Sigmoid colon (tissue), 4 donors: ENCODE measurements at regions not wholly inside any gene's neighbourhood (a gene's known extent, or its start where the extent isn't known, plus 50 kb on each side); places are given as distances from the start of the nearest gene placed in this dataset.
"Not testable (repeated sequence)": the region's sequence is repeated elsewhere in the genome, so short reads cannot be mapped to it uniquely, and the experiment has no call there.

Experiments
- EP300 ChIP-seq, 4 donors: sonication (generic); formaldehyde crosslinking; IDR thresholded peaks; one replicate each; pipeline ENCODE4 v1.6.1; 2017; ENCODE audit warnings: antibody characterized with exemption in 4 of 4
- TF ChIP-seq, protein P1 (sequence below), 4 experiments: fragments of 450-650 bp in 3 of 4; fragments of 200-600 bp in 1 of 4; IDR thresholded peaks; one replicate each; pipeline ENCODE4 v1.5.1; 2016 to 2019; ENCODE audit warnings: antibody characterized with exemption in 4 of 4, mild to moderate bottlenecking in 3 of 4, moderate library complexity in 2 of 4

- TF ChIP-seq, protein P1, sequence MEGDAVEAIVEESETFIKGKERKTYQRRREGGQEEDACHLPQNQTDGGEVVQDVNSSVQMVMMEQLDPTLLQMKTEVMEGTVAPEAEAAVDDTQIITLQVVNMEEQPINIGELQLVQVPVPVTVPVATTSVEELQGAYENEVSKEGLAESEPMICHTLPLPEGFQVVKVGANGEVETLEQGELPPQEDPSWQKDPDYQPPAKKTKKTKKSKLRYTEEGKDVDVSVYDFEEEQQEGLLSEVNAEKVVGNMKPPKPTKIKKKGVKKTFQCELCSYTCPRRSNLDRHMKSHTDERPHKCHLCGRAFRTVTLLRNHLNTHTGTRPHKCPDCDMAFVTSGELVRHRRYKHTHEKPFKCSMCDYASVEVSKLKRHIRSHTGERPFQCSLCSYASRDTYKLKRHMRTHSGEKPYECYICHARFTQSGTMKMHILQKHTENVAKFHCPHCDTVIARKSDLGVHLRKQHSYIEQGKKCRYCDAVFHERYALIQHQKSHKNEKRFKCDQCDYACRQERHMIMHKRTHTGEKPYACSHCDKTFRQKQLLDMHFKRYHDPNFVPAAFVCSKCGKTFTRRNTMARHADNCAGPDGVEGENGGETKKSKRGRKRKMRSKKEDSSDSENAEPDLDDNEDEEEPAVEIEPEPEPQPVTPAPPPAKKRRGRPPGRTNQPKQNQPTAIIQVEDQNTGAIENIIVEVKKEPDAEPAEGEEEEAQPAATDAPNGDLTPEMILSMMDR (IDR thresholded peaks at IDR 0.05): not testable (repeated sequence)
- not testable (repeated sequence) for TF ChIP-seq EP300 (IDR thresholded peaks at IDR 0.05)
Observed at GRCh38 chr18:10134749-10135148, 220.9 kb downstream of the VAPA start.
